ENCODE measurements at regions not wholly inside any gene's neighbourhood (a gene's known extent, or its start where the extent isn't known, plus 50 kb on each side); places are given as distances from the start of the nearest gene placed in this dataset.
"Not testable (repeated sequence)": the region's sequence is repeated elsewhere in the genome, so short reads cannot be mapped to it uniquely, and the experiment has no call there.

DNA sequence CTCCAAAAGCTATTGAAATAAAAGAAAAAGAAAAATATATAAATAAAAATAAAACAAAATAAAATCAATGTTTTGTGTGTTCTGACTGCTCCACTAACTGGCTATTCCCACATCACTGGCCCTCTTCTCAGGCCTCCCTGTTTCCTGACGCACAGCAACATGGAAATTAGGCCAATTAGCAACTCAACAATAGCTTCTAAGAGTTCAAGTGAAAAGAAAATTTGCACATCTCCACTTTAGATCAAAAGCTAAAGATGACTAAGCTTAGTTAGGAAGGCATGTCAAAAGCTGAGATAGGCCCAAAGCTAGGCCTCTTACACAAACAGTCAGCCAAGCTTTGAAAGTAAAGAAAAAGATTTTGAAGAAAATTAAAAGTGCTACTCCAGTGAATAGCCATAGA lies 200.8 kb downstream of the DUSP6 start:
- Histone ChIP-seq H3K4me3 (no peak overlapping the region), H3K4me1 (no peaks in the 10 kb centered on the region), H3K9me3 (no peaks in the 10 kb centered on the region), H3K27ac (no peak overlapping the region), H3K27me3 (no peaks in the 10 kb centered on the region), H3K36me3 (no peaks in the 10 kb centered on the region)
- no peak for TF ChIP-seq POLR2A (IDR thresholded peaks at IDR 0.05)
- TF ChIP-seq, protein P1, sequence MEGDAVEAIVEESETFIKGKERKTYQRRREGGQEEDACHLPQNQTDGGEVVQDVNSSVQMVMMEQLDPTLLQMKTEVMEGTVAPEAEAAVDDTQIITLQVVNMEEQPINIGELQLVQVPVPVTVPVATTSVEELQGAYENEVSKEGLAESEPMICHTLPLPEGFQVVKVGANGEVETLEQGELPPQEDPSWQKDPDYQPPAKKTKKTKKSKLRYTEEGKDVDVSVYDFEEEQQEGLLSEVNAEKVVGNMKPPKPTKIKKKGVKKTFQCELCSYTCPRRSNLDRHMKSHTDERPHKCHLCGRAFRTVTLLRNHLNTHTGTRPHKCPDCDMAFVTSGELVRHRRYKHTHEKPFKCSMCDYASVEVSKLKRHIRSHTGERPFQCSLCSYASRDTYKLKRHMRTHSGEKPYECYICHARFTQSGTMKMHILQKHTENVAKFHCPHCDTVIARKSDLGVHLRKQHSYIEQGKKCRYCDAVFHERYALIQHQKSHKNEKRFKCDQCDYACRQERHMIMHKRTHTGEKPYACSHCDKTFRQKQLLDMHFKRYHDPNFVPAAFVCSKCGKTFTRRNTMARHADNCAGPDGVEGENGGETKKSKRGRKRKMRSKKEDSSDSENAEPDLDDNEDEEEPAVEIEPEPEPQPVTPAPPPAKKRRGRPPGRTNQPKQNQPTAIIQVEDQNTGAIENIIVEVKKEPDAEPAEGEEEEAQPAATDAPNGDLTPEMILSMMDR (IDR thresholded peaks at IDR 0.05 in 4 of 5, conservative IDR thresholded peaks at IDR 0.05 in 1 of 5), result no peak
- in situ Hi-C loops (cut with MboI; ENCODE audit: low sequenced_read_pairs in 4 of 4) (no loop called here), intact Hi-C loops (cut with DNase I; ENCODE audit: low total_unique reads) (no loop called here)
- DNase-seq (no peak), ATAC-seq (no peak)

DNA sequence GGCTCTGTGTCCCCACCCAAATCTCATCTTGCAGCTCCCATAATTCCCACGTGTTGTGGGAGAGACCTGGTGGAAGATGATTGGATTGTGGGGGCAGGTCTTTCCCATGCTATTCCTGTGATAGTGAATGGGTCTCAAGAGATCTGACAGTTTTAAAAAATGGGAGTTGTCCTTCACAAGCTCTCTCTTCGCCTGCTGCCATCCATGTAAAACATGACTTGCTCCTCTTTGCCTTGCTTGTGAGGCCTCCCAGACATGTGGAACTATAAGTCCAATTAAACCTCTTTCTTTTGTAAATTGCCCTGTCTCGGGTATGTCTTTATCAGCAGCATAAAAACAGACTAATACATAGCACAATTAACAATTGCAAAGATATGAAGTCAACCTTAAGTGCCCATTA lies 201.5 kb downstream of the DUSP6 start:
- H3K27ac ChIP-seq; DNase-seq; H3K36me3 ChIP-seq; H3K4me3 ChIP-seq; ATAC-seq; in situ Hi-C loops (cut with MboI; ENCODE audit: low sequenced_read_pairs in 4 of 4); H3K4me1 ChIP-seq; intact Hi-C loops (cut with DNase I; ENCODE audit: low total_unique reads); H3K27me3 ChIP-seq; H3K9me3 ChIP-seq: not testable (repeated sequence)

DNA sequence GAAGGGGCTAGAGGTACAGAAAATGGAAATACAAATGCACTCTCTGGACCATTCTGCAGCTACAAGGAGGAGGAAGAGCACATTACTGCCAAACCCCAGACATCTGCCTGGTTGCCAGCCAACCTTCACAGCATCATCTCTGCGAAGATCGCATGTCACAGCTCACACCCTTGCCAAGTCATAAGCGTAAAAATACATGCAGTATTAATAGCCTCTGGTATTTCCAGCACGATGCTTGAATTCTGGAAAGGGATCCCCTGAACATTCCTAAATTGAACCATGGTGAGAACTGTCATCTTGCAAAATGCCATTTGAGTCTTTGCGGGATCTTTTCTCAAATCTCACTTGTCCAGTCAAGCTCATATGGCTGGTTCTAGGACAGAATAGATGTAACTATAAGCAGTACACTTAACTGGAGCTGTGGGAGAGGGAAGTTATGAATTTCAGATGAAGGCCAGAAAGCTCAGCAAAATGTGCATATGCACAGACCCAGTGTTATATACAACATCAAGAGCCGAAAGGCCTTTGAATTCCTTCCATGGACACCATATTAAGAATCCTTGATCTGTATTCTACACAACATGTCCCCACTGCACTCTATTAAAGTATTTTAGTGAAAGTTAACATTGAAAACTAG lies 211.6 kb downstream of the DUSP6 start:
- Histone ChIP-seq H3K4me3 (no peak overlapping the region), H3K4me1 (peaks cover 7 to 13% of the 10 kb centered on the region in 2 donors), H3K9me3 (no peaks in the 10 kb centered on the region), H3K36me3 (no peaks in the 10 kb centered on the region), H3K27me3 (no peaks in the 10 kb centered on the region), H3K27ac (no peak overlapping the region)
- intact Hi-C loops (cut with DNase I; ENCODE audit: low total_unique reads), result loop anchor here (10.0 kb wide), 1 partner anchor 74 kb away; no protein-coding TSS in a partner anchor
- TF ChIP-seq POLR2A (IDR thresholded peaks at IDR 0.05), result no peak
- TF ChIP-seq, protein P1 (IDR thresholded peaks at IDR 0.05 in 4 of 5, conservative IDR thresholded peaks at IDR 0.05 in 1 of 5), result no peak
- in situ Hi-C loops (cut with MboI; ENCODE audit: low sequenced_read_pairs in 4 of 4), result no loop called here
- DNase-seq (peak; percentile 43 to 61), ATAC-seq (peak; percentile 93 to 99)

DNA sequence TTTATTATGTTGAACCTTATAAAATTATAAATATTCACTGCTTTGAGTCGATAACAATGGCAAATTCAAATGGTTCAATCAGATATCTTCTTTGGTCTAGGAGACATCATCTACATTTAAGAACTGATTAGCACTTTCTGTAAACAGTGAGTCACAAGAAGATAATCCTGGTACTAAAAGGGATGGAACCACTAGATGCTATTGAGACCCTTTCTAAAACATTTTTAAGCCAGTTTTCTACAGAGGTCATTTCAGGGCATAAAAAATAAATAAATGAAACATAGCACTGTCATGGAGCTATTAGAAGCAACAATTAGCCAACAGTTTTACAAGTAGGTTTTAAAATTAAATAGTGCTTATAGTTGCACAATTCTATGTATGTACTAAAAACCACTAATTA lies 212.2 kb downstream of the DUSP6 start:
- DNase-seq (no peak), ATAC-seq (no peak)
- in situ Hi-C loops (cut with MboI; ENCODE audit: low sequenced_read_pairs in 4 of 4) (no loop called here), intact Hi-C loops (cut with DNase I; ENCODE audit: low total_unique reads) (loop anchor here (10.0 kb wide), 1 partner anchor 75 kb away; no protein-coding TSS in a partner anchor)
- Histone ChIP-seq H3K27me3 (no peaks in the 10 kb centered on the region), H3K36me3 (no peaks in the 10 kb centered on the region), H3K4me1 (peaks cover 7 to 13% of the 10 kb centered on the region in 2 donors), H3K4me3 (no peak overlapping the region), H3K27ac (no peak overlapping the region), H3K9me3 (no peaks in the 10 kb centered on the region)
- TF ChIP-seq POLR2A (IDR thresholded peaks at IDR 0.05), result no peak
- TF ChIP-seq, protein P1 (IDR thresholded peaks at IDR 0.05 in 4 of 5, conservative IDR thresholded peaks at IDR 0.05 in 1 of 5), result no peak

DNA sequence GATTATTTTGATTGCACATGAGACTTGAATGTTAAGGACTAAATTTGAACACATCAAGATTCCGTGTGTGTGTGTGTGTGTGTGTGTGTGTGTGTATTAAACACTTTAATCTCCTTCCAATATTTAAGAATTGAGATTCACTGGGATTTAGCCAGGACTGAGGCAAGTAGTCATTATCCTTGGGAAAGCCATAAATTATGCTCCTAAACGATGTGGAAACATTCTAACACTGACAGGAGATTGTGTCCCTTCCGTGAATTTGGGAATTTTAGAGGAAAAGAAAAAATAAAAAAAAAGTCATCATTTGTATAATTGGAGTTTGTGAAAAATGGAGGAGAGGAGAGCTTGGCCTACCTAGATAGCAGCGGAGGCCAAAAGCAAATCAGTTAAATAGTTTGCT lies 212.9 kb downstream of the DUSP6 start:
- Histone ChIP-seq H3K9me3 (no peaks in the 10 kb centered on the region), H3K4me3 (no peak overlapping the region), H3K27ac (no peak overlapping the region), H3K36me3 (no peaks in the 10 kb centered on the region), H3K4me1 (peaks cover 7 to 13% of the 10 kb centered on the region in 2 donors), H3K27me3 (no peaks in the 10 kb centered on the region)
- in situ Hi-C loops (cut with MboI; ENCODE audit: low sequenced_read_pairs in 4 of 4) (no loop called here), intact Hi-C loops (cut with DNase I; ENCODE audit: low total_unique reads) (no loop called here)
- TF ChIP-seq, protein P1 (IDR thresholded peaks at IDR 0.05 in 4 of 5, conservative IDR thresholded peaks at IDR 0.05 in 1 of 5), result no peak
- TF ChIP-seq POLR2A (IDR thresholded peaks at IDR 0.05), result no peak
- ATAC-seq, result no peak
- no peak for DNase-seq
